Lower leg skin (tissue), 3 donors: ENCODE measurements at regions not wholly inside any gene's neighbourhood (a gene's known extent, or its start where the extent isn't known, plus 50 kb on each side); places are given as distances from the start of the nearest gene placed in this dataset.

Experiments used
- CTCF ChIP-seq, 3 donors: fragments of 450-650 bp; IDR thresholded peaks; one replicate each; pipeline ENCODE4 v1.5.1; 2016; ENCODE audit warnings: antibody characterized with exemption in 3 of 3, mild to moderate bottlenecking in 3 of 3, moderate library complexity in 2 of 3
- POLR2A ChIP-seq, 2 donors: fragments of 450-650 bp; IDR thresholded peaks; one replicate each; pipeline ENCODE4 v1.6.1; 2016 to 2017; ENCODE audit warnings: antibody characterized with exemption in 2 of 2, mild to moderate bottlenecking in 1 of 2, moderate library complexity in 1 of 2

DNA sequence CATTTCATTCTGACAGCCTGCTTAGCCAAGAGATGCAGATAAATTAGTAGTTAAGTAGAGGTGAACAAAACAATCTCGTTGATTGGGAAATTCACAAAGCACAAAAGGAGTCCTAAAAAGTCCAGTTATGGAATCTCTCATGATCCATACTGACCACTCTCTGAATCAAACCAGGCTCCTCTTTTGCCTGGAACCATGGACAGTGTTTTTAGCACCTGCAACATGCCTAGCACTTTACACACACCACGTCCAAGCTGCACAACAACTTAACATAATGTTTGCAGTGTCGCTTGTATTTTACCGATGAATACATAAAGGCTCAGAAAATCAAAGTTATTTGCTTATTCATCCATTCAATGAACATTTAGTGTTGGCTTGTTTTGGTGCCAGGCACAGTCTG, 101.8 kb upstream of the ST8SIA2 start:
- TF ChIP-seq CTCF (IDR thresholded peaks at IDR 0.05) = no peak
- no peak for TF ChIP-seq POLR2A (IDR thresholded peaks at IDR 0.05)
